Stimulated activated CD4-positive, alpha-beta T cell treated with anti-CD3 and anti-CD28 coated beads, Interleukin-1b, Interleukin-23, amount 100 ng/mL, for 24 hours (primary cell): ENCODE measurements at regions not wholly inside any gene's neighbourhood (a gene's known extent, or its start where the extent isn't known, plus 50 kb on each side); places are given as distances from the start of the nearest gene placed in this dataset.
"Not testable (repeated sequence)": the region's sequence is repeated elsewhere in the genome, so short reads cannot be mapped to it uniquely, and the experiment has no call there.

Experiments used
- DNase-seq, 4 experiments: peaks; one replicate each; pipeline ENCODE4 v3.0.0-alpha.2; 2020; ENCODE audit warnings: low read depth in 4 of 4, low spot score in 1 of 4

GRCh38 chr21:29396951-29397455 is 98.3 kb downstream of the BACH1 start:
- DNase-seq, result no peak

- DNase-seq, result no peak
Observed at GRCh38 chr21:29403301-29403700, 104.6 kb downstream of the BACH1 start.

GRCh38 chr21:29403922-29404538 is 105.3 kb downstream of the BACH1 start:
- no peak for DNase-seq

- DNase-seq, result no peak
Observed at GRCh38 chr21:29405503-29406122, 106.9 kb downstream of the BACH1 start.

GRCh38 chr21:29406385-29406784 is 107.7 kb downstream of the BACH1 start:
- no peak for DNase-seq

GRCh38 chr21:29407571-29407970 is 108.8 kb downstream of the BACH1 start:
- DNase-seq, result no peak

GRCh38 chr21:29413683-29414082 is 115.0 kb downstream of the BACH1 start:
- no peak for DNase-seq

GRCh38 chr21:29416268-29416667 is 117.5 kb downstream of the BACH1 start:
- DNase-seq, result no peak

- DNase-seq, result no peak
Observed at GRCh38 chr21:29418813-29419212, 120.1 kb downstream of the BACH1 start.

GRCh38 chr21:29419422-29419821 is 120.7 kb downstream of the BACH1 start:
- DNase-seq, result no peak

- no peak for DNase-seq
Observed at GRCh38 chr21:29423099-29423870, 124.6 kb downstream of the BACH1 start.

- no peak for DNase-seq
Observed at GRCh38 chr21:29424728-29425127, 126.0 kb downstream of the BACH1 start.

- no peak for DNase-seq
Observed at GRCh38 chr21:29429218-29429617, 130.5 kb downstream of the BACH1 start.

- no peak for DNase-seq
Observed at GRCh38 chr21:29430030-29430429, 131.3 kb downstream of the BACH1 start.

- no peak for DNase-seq
Observed at GRCh38 chr21:29430576-29430975, 131.9 kb downstream of the BACH1 start.

- DNase-seq, result no peak
Observed at GRCh38 chr21:29431178-29431577, 132.5 kb downstream of the BACH1 start.

- DNase-seq, result no peak
Observed at GRCh38 chr21:29431680-29432079, 133.0 kb downstream of the BACH1 start.

GRCh38 chr21:29433366-29434059 is 134.8 kb downstream of the BACH1 start:
- no peak for DNase-seq

- no peak for DNase-seq
Observed at GRCh38 chr21:29434081-29434480, 135.4 kb downstream of the BACH1 start.

- not testable (repeated sequence) for DNase-seq
Observed at GRCh38 chr21:29434982-29435381, 136.3 kb downstream of the BACH1 start.

- peak in 1 of 4 experiments; percentile 14 for DNase-seq
Observed at GRCh38 chr21:29436143-29436542, 137.4 kb downstream of the BACH1 start.

- DNase-seq, result no peak
Observed at GRCh38 chr21:29436650-29437049, 137.9 kb downstream of the BACH1 start.
